Parathyroid adenoma (tissue), 2 donors: ENCODE measurements at regions not wholly inside any gene's neighbourhood (a gene's known extent, or its start where the extent isn't known, plus 50 kb on each side); places are given as distances from the start of the nearest gene placed in this dataset.

Experiments used
- H2AFZ ChIP-seq: fragments of 300-600 bp; sonication (generic); one replicate; pipeline ENCODE4 v1.7.0; 2017; ENCODE audit warnings: antibody characterized with exemption, mild to moderate bottlenecking
- H3K27ac ChIP-seq: fragments of 300-600 bp; sonication (generic); one replicate; pipeline ENCODE4 v1.7.0; 2017
- H3K27me3 ChIP-seq: fragments of 300-600 bp; sonication (generic); one replicate; pipeline ENCODE4 v1.7.0; 2017; ENCODE audit warnings: low read length; ENCODE audit not compliant: control insufficient read depth, insufficient read depth
- H3K36me3 ChIP-seq: fragments of 300-600 bp; sonication (generic); one replicate; pipeline ENCODE4 v1.7.0; 2017; ENCODE audit warnings: low read length; ENCODE audit not compliant: control insufficient read depth, insufficient read depth
- H3K4me1 ChIP-seq: fragments of 300-600 bp; sonication (generic); one replicate; pipeline ENCODE4 v1.7.0; 2017; ENCODE audit warnings: control low read depth
- H3K4me2 ChIP-seq: fragments of 300-600 bp; sonication (generic); one replicate; pipeline ENCODE4 v1.7.0; 2017; ENCODE audit warnings: low read length
- H3K4me3 ChIP-seq: fragments of 300-600 bp; sonication (generic); one replicate; pipeline ENCODE4 v1.7.0; 2017; ENCODE audit warnings: low read depth, low read length
- H3K79me2 ChIP-seq: fragments of 300-600 bp; sonication (generic); one replicate; pipeline ENCODE4 v1.7.0; 2017; ENCODE audit warnings: control low read depth
- H3K9ac ChIP-seq: fragments of 300-600 bp; sonication (generic); one replicate; pipeline ENCODE4 v1.7.0; 2017; ENCODE audit warnings: mild to moderate bottlenecking
- H3K9me3 ChIP-seq: fragments of 300-600 bp; sonication (generic); one replicate; pipeline ENCODE4 v1.7.0; 2017; ENCODE audit warnings: low read length; ENCODE audit not compliant: control insufficient read depth
- CTCF ChIP-seq: fragments of 300-600 bp; sonication (generic); IDR thresholded peaks from one replicate; pipeline ENCODE4 v1.7.0; 2017; ENCODE audit warnings: antibody characterized with exemption, mild to moderate bottlenecking
- donor health status: primary hyperparathyroidism.

GRCh38 chr6:126880964-126881363, 237.5 kb upstream of the RSPO3 start:
- Histone ChIP-seq H2AFZ (no peak overlapping the region), H3K9me3 (no peaks in the 10 kb centered on the region), H3K36me3 (no peaks in the 10 kb centered on the region), H3K4me3 (no peak overlapping the region), H3K4me1 (no peaks in the 10 kb centered on the region), H3K79me2 (no peaks in the 10 kb centered on the region), H3K9ac (no peak overlapping the region), H3K27me3 (no peaks in the 10 kb centered on the region), H3K4me2 (no peak overlapping the region), H3K27ac (no peak overlapping the region)
- TF ChIP-seq CTCF, result no peak

- Histone ChIP-seq H3K4me3 (no peak overlapping the region), H3K9ac (no peak overlapping the region), H3K4me2 (no peak overlapping the region), H3K79me2 (no peaks in the 10 kb centered on the region), H3K36me3 (no peaks in the 10 kb centered on the region), H2AFZ (no peak overlapping the region), H3K27me3 (no peaks in the 10 kb centered on the region), H3K27ac (no peak overlapping the region), H3K9me3 (no peaks in the 10 kb centered on the region), H3K4me1 (no peaks in the 10 kb centered on the region)
- TF ChIP-seq CTCF, result no peak
Measured at GRCh38 chr6:126886106-126886505, 232.4 kb upstream of the RSPO3 start.

- H3K4me2 ChIP-seq, result no peak overlapping the region
- H3K4me1 ChIP-seq, result no peaks in the 10 kb centered on the region
- no peaks in the 10 kb centered on the region for H3K36me3 ChIP-seq
- no peaks in the 10 kb centered on the region for H3K9me3 ChIP-seq
- no peak overlapping the region for H3K27ac ChIP-seq
- H3K9ac ChIP-seq, result no peak overlapping the region
- no peaks in the 10 kb centered on the region for H3K27me3 ChIP-seq
- no peak overlapping the region for H3K4me3 ChIP-seq
- TF ChIP-seq CTCF, result no peak
- no peaks in the 10 kb centered on the region for H3K79me2 ChIP-seq
- H2AFZ ChIP-seq, result no peak overlapping the region
Measured at GRCh38 chr6:126888727-126889725, 229.4 kb upstream of the RSPO3 start.

- TF ChIP-seq CTCF, result no peak
Measured at GRCh38 chr6:126890055-126890454, 228.4 kb upstream of the RSPO3 start.

More at GRCh38 chr6:126890055-126890454, 228.4 kb upstream of the RSPO3 start:
- Histone ChIP-seq H3K79me2 (no peaks in the 10 kb centered on the region), H3K4me3 (no peak overlapping the region), H3K36me3 (no peaks in the 10 kb centered on the region), H3K9me3 (no peaks in the 10 kb centered on the region), H3K9ac (no peak overlapping the region), H2AFZ (no peak overlapping the region), H3K4me1 (no peaks in the 10 kb centered on the region), H3K4me2 (no peak overlapping the region), H3K27me3 (no peaks in the 10 kb centered on the region), H3K27ac (no peak overlapping the region)
